ENCODE measurements at regions not wholly inside any gene's neighbourhood (a gene's known extent, or its start where the extent isn't known, plus 50 kb on each side); places are given as distances from the start of the nearest gene placed in this dataset.

DNA sequence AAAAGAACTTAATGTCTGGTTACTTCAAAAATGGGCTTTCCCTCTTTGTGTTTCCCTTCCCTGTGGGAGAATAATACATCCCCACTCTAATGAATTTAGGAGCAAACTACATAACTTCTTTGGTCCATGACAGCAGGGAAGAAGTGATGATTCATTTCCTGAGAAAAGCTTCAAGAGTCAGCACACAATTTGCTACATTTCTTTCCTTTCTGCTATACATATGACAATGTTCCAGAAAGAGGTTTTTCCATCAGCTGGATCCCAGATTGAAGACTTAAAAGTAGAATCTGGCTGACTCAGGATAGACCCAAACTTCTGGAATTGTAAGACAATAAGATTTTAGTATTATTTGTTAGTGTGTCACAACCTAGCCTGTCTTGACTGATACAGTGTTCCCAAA is 126.1 kb downstream of the DRD1 start:
- H3K27ac ChIP-seq, result no peak overlapping the region
- no peaks in the 10 kb centered on the region for H3K9me3 ChIP-seq (ENCODE audit: severe bottlenecking)
- no peaks in the 10 kb centered on the region for H3K36me3 ChIP-seq
- DNase-seq, result no peak
- H3K4me3 ChIP-seq (ENCODE audit: low read depth, low read length), result no peak overlapping the region
- peaks cover 80% of the 10 kb centered on the region for H3K27me3 ChIP-seq (ENCODE audit: insufficient read depth, low read depth, severe bottlenecking)
- TF ChIP-seq CTCF (IDR thresholded peaks at IDR 0.05; ENCODE audit: low read depth, low read length), result no peak

GRCh38 chr5:175309218-175309810 is 134.7 kb downstream of the DRD1 start:
- Histone ChIP-seq H3K27me3 (ENCODE audit: insufficient read depth, low read depth, severe bottlenecking) (peaks cover 68% of the 10 kb centered on the region), H3K27ac (no peak overlapping the region), H3K36me3 (no peaks in the 10 kb centered on the region), H3K4me3 (ENCODE audit: low read depth, low read length) (no peak overlapping the region), H3K9me3 (ENCODE audit: severe bottlenecking) (no peaks in the 10 kb centered on the region)
- TF ChIP-seq CTCF (IDR thresholded peaks at IDR 0.05; ENCODE audit: low read depth, low read length), result no peak
- DNase-seq, result no peak

- no peak for DNase-seq
- Histone ChIP-seq H3K27me3 (ENCODE audit: insufficient read depth, low read depth, severe bottlenecking) (peaks cover 68% of the 10 kb centered on the region), H3K9me3 (ENCODE audit: severe bottlenecking) (no peaks in the 10 kb centered on the region), H3K4me3 (ENCODE audit: low read depth, low read length) (no peak overlapping the region), H3K36me3 (no peaks in the 10 kb centered on the region), H3K27ac (no peak overlapping the region)
- TF ChIP-seq CTCF (IDR thresholded peaks at IDR 0.05; ENCODE audit: low read depth, low read length), result no peak
Measured at GRCh38 chr5:175308701-175309100, 135.3 kb downstream of the DRD1 start.

DNA sequence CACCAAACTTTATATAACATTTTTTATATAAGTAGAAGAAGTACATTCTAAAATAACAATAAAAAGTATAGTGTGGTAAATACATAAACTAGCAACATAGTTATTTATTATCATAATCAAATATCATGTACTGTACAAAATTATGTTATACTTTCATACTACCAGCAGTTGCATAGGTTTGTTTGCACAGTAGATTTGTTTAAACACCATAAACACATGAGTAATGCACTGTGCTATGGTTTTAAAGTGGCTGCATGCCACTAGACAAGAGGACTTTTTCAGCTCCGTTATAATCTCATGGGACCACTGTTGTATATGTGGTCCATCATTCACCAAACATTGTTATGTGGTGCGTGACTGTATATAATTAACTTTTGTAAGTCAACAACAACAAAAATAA is 137.6 kb downstream of the DRD1 start:
- no peak for DNase-seq

DNA sequence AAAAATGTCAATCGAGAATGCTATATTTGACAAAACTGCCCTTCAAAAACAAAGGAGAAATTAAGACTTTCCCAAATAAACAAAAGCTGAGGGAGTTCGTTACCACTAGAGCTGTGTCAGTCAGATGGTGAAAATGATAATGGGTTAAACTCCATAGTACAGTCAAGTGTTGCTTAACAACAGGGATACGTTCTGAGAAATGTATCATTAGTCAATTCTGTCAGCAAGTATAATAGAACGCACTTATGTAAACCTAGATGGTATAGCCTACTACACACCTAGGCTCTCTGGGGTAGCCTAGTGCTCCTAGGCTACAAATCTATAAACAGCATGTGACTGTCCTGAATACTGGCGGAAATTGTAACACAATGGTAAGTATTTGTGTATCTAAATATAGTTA is 138.7 kb downstream of the DRD1 start:
- DNase-seq, result no peak
- TF ChIP-seq CTCF (IDR thresholded peaks at IDR 0.05; ENCODE audit: low read depth, low read length), result no peak
- Histone ChIP-seq H3K9me3 (ENCODE audit: severe bottlenecking) (no peaks in the 10 kb centered on the region), H3K36me3 (no peaks in the 10 kb centered on the region), H3K27ac (no peak overlapping the region), H3K4me3 (ENCODE audit: low read depth, low read length) (no peak overlapping the region), H3K27me3 (ENCODE audit: insufficient read depth, low read depth, severe bottlenecking) (peaks cover 75% of the 10 kb centered on the region)

More for the DNA sequence above, 137.6 kb downstream of the DRD1 start:
- Histone ChIP-seq H3K27me3 (ENCODE audit: insufficient read depth, low read depth, severe bottlenecking) (peaks cover 75% of the 10 kb centered on the region), H3K27ac (no peak overlapping the region), H3K36me3 (no peaks in the 10 kb centered on the region), H3K4me3 (ENCODE audit: low read depth, low read length) (no peak overlapping the region), H3K9me3 (ENCODE audit: severe bottlenecking) (no peaks in the 10 kb centered on the region)
- no peak for TF ChIP-seq CTCF (IDR thresholded peaks at IDR 0.05; ENCODE audit: low read depth, low read length)

GRCh38 chr5:175290379-175290778 is 153.6 kb downstream of the DRD1 start:
- DNase-seq, result no peak
- Histone ChIP-seq H3K27me3 (ENCODE audit: insufficient read depth, low read depth, severe bottlenecking) (peaks cover 81% of the 10 kb centered on the region), H3K36me3 (no peaks in the 10 kb centered on the region), H3K27ac (no peak overlapping the region), H3K4me3 (ENCODE audit: low read depth, low read length) (no peak overlapping the region), H3K9me3 (ENCODE audit: severe bottlenecking) (no peaks in the 10 kb centered on the region)
- TF ChIP-seq CTCF (IDR thresholded peaks at IDR 0.05; ENCODE audit: low read depth, low read length), result no peak
